GM21529 (cell line): ENCODE measurements at regions not wholly inside any gene's neighbourhood (a gene's known extent, or its start where the extent isn't known, plus 50 kb on each side); places are given as distances from the start of the nearest gene placed in this dataset.
A peak's percentile ranks its signal among the peaks of the same experiment; 100 is the strongest.
"Not testable (repeated sequence)": the region's sequence is repeated elsewhere in the genome, so short reads cannot be mapped to it uniquely, and the experiment has no call there.

Experiments used
- ATAC-seq: cut with Tn5 transposase; IDR thresholded peaks from one replicate; pipeline ENCODE4 v1.9.1; 2021; ENCODE audit not compliant: unreplicated experiment

DNA sequence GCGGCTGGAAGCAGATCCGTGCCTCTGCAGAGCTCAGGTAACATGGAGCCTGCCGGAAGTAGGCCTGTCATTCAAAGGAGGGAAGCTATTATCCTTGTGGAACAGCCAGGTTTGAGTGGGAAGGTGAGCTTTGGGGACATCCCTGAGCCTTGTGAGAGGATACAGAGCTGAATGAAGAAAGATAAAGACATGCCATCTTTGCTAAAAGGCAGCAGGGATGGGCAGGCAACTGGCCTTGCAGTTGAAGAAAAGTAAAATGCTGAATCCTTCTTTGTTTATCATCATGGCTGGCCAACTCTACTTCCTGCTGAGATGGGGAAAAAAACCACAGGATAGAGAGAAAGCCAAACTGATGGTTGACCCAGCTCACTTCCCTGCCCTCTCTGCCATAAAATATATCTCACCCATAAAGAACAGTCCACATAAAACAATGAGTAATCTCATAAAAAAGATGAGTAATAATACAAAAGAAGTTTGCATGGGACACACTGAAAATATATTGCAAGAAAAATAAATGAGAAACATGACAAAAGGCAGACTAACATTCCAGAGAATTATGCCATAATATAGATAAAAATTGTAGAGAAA lies 226.3 kb downstream of the DLEU7 start:
- no peak for ATAC-seq

DNA sequence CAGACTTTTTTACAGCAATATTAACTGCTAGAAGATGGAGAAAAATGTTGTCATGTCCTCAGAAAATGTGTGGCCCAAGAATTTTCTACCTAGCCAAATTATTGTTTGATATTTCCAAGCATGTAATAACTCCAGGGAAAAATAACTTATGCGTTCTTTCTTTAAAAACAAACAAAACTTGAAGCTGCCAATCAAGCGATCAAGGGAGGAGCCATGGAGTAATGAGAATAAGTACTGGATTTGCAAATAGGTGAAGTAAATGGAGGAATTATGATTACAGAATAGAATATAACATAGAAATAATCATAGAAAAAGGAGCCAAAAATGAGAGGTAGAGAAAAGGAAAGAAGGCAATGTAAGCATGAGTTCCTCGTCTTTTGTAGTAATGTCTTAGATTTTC lies 225.3 kb downstream of the DLEU7 start:
- ATAC-seq: no peak

DNA sequence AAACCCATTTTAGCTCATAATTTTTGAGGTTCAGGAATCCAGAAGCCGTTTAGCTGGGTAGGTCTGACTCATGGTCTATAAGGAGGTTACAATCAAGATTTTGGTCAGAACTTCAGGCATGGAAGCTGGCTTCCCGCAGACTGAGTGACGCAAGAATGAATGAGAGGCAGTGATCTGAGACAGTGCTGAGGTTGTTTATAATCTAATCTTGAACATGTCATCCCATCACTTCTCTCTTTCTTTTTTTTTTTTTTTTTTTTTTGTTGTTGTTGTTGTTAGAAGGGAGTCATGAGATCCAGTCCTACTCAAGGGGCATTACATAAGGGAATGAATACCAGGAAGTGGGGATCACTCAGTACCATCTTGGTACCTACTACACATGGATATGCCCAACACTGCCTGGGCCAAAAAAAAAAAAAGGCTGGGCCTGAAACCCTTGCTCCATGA lies 217.4 kb downstream of the DLEU7 start:
- no peak for ATAC-seq

DNA sequence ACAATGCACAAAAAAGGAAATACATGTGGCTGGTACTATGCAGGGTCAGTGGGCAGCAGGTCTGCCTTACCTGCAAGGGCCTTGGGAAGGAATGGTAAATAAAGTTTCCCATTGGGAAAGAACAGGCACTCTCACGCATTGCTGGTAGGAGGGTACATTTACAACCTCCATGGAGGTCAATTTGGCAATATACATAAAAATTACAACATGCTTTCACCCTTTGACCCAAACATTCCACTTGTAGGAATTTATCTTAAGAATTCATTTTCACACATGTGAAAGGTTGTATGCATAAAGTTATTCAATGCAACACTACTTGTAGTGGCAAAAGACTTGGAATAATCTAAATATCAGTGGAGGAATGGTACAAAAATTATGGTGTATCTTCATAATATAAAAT lies 216.4 kb downstream of the DLEU7 start:
- ATAC-seq: no peak

DNA sequence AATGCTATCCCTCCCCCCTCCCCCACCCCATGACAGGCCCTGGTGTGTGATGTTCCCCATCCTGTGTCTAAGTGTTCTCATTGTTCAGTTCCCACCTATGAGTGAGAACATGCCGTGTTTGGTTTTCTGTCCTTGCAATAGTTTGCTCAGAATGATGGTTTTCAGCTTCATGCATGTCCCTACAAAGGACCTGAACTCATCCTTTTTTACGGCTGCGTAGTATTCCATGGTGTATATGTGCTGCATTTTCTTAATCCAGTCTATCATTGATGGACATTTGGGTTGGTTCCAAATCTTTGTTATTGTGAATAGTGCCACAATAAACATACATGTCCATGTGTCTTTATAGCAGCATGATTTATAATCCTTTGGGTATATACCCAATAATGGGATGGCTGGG lies 215.0 kb downstream of the DLEU7 start:
- not testable (repeated sequence) for ATAC-seq

DNA sequence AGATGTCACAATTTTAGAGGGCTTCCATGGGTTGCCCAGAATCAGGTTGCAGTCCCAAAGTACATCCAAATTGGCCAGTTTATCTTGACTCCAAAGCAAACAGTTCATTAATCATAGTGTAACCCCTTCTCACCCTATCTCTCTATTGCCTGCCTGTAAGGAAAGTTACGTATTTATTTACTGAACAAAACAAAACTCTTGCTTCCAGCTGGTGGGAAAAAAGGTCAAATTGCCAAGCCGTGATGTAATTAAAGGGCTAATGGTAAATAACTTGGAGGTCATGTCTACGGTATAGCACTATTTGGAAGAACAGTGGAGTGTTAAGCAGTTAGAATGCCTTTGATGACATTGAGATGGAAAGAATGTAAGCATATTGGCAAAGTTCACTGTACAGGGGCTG lies 214.0 kb downstream of the DLEU7 start:
- no peak for ATAC-seq

DNA sequence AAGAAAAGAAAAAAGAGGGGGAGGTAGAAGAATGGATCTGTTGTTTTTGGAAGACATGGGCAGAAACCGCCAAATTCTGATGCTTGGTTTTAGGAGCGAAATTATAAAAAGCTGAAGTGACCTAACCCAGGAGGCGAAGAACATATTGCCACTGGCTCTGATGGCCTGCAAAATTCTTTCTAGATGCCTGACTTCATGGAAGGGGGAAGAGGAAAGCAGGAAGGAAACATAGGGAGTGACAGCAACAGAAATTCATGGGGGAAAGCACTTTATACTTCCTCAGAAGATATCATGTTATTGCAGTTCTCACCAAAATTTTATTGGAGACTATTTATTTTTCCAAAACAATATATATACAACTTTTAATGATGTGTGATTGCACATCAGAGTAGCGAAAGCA lies 213.5 kb downstream of the DLEU7 start:
- ATAC-seq: no peak

DNA sequence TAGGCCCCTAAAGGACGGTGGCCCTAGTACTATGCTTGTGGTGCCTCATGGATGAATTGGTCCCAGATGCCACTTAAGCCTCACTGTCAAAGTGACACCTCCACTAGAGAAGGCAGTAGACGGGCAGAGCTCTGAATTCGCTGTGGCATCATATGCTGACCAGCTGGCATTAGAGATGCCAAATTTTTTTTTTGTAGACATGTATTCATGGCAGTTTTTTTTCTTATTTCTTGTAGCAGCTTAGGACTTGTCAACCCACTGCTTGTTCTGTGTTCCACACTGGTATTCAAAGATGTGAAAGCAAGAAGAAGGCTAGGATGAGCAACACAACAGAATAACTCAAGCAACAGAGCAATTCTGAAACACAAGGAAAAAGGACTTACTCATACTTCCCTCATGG lies 212.5 kb downstream of the DLEU7 start:
- no peak for ATAC-seq

DNA sequence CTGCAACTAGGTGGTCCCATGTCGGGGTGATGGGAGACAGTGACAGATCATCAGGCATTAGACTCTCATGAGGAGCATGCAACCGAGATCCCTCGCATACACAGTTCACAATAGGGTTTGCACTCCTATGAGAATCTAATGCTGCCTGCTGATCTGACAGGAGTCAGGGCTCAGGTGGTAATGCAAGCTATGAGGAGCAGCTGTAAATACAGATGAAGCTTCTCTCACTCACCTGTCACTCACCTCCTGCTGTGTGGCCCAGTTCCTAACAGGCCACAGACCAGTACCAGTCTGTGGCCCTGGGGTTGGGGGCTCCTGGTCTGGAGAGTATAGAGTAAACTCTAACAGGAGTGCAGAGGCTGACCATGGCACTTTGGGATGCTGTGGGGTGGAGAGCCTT lies 209.2 kb downstream of the DLEU7 start:
- no peak for ATAC-seq

DNA sequence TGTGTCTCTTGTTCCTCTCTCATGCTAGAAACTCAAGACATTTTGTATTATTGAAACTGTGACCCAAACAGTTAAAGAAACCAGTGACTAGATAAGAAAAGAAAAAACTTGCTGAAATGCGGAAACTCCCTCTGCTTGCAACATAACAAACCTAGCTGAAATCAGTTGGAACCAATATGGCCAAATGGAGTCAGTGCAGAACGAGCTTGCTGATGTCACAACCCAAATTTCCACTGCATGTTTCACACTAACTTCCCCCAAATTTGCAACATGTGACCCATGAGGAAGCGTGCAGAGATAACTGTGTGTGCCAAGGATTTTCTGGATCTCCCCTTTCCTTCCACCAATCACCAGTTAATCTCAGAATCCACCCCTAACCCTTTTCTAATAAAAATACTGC lies 208.0 kb downstream of the DLEU7 start:
- peak; percentile 61 for ATAC-seq

DNA sequence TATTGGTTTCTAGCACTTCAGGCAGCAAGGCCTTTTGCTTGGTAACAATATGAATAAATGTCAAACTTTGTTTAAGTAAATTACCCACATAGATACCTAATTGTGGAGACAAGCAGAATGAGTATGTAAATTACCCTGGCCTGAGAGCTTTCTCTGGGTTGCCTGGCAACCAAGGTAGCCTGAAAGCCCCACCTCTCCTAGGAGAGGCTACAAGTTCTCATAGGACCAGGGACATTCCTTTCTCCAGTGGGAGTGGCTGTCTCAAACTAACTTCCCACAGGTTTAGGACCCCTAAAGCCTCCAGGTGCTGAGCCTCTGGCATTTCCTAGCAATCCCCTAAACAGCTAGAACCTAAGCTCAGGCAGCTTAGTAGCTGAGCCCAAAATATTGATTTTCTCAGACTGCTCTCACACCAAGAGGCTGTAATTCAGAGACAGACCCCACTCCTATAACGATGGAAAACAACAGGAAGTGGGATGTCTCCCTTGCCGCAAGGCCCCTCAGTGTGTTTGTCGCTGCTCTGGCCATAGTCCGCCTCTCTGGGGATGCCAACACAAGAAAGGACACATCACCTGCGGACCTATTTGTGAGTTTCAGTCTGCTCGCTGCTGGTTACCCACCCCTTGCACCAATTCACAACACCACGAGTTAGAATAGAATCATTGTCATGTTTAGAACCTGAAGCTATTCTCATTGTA lies 207.3 kb downstream of the DLEU7 start:
- ATAC-seq: peak; percentile 82

DNA sequence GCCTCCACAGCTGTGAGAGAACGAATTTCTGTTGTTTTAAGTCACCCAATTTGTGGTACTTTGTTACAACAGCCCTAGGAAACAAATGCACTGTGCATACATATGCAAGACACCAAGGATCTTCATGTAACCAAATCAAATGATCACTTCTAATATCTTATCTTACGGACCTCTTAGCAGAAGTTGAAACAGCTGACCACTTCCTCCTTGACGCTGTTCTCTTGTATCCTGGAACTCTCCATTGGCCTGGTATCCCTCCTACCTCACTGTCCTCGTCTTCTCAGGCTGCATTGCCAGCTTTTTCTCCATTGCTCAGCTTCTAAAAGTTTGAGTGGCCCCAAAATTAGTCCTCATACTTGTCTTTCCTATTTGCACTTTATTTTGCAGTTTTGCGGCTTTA lies 200.4 kb downstream of the DLEU7 start:
- ATAC-seq: no peak

DNA sequence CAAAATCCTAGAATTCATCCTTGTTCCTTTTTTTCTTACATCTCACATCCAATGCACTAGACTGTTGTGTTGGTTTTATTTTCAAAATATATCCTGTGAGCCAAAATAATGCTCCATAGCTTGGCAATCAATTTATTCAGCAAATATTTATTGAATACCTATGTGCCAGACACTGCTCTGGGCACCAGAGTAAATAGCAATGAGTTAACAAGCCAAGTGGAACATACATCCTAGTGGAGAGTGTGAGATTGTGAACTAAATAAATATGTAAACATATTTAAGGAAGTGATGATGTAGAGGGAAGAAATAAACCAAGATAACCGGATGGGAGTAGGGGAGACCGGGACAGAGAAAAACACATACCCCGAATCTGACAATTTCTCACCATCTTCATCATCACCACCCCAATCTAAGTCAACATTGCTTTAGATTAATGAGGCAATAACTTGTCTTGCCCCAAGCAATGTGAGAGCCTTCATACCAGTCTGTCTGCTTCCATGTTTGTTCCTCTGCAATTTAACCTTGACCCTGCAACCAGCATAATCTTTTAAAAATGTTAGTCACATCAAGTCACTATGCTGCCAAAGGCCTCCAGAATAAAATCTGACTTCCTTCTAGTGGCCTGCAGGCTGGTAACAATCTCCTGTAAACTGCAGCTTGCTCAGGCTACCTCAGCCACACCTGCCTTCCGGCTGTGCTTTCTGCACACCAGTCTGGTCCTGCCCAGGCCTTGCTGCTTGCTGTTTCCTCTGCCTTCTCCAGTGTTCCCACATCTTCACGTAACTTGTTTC lies 199.2 kb downstream of the DLEU7 start:
- no peak for ATAC-seq

DNA sequence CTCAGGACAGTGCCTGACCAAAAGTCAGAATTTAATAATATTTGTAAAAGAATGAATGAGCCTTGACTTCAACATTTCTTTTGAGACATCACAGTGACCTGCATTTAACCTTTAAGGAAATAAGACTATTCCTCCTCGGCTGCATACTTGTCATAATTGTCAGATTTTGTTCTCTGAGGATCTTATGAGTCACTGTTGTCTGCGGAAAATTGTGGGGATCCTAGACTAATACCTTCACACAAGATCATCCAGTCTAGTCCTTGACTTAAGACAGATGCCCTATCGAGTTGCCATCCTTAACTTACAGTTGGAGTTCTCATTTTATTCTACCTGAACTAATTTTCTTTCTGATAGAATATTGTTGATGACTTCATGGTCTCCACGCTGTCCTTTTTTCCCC lies 198.4 kb downstream of the DLEU7 start:
- no peak for ATAC-seq

DNA sequence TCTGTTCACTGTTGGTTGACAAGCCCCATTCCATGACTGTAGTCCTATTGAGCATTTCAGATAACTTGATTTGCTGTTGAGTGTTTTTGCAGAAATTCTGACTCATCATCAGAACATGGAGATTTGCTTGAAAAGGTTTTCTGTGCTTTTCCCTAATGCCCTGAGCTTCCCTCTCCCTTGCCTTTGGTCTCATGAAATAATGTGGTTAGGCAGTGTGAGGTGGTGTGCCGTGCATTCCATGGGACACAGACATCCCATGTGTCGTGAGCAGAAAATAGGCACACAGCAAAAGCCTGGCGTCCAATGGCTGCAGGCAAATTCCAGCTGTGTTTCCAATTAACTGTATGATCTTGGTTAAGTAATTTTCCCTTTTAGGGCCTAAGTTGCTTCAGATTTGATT lies 197.4 kb downstream of the DLEU7 start:
- ATAC-seq: no peak

DNA sequence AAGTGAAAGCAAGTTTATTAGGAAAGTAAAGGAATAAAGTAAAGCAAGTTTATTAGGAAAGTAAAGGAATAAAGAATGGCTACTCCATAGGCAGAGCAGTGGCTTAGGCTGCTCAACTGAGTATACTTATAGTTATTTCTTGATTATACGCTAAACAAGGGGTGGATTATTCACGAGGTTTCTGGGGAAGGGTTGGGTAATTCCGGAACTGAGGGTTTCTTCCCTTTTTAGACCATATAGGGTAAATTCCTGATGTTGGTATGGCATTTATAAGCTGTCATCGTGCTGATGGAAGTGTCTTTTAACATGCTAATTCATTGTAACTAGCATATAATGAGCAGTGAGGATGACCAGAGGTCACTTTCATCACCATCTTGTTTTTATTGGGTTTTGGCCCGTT lies 194.3 kb downstream of the DLEU7 start:
- no peak for ATAC-seq

DNA sequence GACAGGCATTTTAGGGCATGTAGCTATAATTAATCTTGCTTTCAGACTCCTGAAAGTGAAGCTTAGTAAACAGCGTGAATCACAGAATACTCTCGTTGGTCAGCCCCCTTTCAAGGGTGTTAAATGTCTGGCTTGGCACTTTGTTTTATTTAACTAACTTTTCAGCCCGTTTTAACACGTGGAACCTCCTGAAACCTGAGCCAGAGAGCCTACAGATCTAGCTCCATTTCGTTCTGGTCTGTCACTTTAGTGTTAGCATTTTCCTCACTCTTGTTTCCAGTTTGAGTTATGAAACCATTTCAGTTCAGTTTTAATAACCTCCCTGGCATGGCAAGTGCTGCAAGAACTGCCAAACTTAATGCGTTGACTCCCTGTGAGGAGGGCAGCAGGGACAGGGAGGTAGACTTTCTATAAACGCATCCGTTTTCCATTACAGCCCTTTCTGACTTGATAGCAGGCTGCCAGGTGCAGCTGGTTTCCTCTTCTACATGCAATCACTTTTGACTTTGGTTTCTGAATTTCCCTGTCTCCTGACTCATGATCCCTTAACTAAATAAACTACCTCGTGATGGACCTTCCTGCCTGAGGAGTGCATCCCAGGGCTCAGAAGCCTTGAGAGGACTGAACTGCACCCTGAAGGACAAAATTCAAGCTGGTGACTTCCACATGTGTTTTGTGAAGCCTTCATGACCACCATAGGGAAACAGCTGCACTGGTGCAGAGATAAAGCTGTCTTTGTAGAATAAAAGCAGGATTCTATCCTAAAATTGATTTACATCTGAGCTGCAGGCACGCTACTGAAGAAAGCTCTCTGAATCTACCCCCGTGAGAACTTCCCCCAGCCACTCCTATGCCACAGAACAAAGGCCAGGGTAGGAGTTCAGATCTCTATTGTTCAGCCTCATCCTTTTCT lies 192.6 kb downstream of the DLEU7 start:
- no peak for ATAC-seq

DNA sequence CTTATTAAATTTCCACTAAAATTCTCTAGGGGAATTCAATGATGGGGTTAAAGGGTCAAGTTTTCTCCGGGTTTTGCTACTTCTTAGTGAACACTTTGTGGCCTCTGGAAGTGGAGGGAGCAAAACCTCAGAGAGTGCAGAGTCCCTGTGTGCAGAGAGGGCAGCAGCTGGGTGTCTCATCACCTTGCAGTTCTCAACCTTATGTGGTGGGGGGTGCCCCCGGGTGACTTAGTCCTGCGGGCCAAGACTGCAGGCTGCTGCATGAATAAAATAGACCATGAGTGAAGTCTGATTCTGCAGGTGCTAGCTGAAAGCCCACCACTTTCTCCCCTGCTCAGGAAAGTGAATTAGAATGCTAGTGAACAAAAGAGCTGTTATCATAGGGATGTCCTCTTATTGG lies 191.6 kb downstream of the DLEU7 start:
- ATAC-seq: no peak

DNA sequence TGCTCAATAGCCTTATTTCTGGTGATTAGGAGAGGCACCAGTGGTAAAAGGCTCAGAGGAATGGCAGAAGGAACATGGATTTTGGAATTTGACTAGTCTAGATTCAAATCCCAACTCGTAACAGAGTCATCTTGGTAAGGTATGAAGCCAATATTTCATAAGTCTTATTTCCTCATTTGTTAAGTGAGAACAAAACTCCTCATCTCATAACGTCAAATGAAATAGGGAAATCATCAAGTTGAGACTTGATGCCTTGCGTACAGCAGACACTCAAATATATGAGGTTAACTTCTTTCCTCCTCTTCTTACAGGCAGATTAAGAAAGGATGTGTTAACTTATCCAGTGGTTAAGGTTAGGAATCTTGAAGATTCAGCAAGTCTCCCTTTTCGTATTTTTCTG lies 189.2 kb downstream of the DLEU7 start:
- ATAC-seq: no peak

DNA sequence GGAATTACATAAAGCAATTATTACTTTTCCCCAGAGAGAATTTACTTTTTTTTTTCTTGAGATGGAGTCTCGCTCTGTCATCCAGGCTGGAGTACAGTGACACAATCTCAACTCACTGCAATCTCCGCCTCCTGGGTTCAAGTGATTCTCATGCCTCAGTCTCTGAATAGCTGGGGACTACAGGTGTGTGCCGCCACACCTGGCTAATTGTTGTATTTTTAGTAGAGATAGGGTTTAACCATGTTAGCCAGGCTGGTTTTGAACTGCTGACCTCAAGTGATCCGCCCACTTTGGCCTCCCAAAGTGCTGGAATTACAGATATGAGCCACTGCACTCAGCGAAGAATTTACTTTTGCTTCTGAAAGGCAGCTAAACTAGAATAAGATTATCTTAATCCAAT lies 181.6 kb downstream of the DLEU7 start:
- ATAC-seq: not testable (repeated sequence)

DNA sequence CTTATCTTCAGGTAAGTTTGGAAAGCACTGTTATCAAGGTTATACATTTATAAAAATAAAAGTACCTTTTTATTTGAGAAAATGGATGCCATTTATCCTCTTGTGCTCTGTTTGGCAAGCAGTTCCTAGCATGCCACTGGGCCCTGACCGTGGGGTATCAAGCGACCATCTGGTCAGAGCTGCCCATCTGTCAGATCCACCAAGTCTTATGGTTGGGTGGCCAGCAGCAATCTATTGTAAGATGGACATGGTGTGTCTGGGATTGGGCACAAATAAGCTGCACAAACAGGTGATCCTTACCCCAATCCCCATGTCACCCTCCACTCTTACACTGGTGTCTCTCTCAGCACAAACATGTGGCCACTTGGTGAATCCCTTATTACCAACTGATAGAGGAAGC lies 178.5 kb downstream of the DLEU7 start:
- no peak for ATAC-seq
